Lung (tissue), 11 donors: ENCODE measurements at regions not wholly inside any gene's neighbourhood (a gene's known extent, or its start where the extent isn't known, plus 50 kb on each side); places are given as distances from the start of the nearest gene placed in this dataset.
A peak's percentile ranks its signal among the peaks of the same experiment; 100 is the strongest.

Experiments used
- ATAC-seq: fragments of 200-7000 bp; cut with Tn5 transposase; one replicate; pipeline ENCODE4 v1.9.1; 2020; ENCODE audit warnings: moderate number of reproducible peaks; ENCODE audit not compliant: insufficient read depth, low FRiP score
- DNase-seq, 3 donors: peaks; one replicate each; pipeline ENCODE4 v3.0.0-alpha.2; 2013 to 2017
- H3K27ac ChIP-seq, 2 donors: one replicate each; pipeline ENCODE4 v1.5.1; 2013; ENCODE audit warnings: mild to moderate bottlenecking in 2 of 2, moderate library complexity in 2 of 2, control low read depth in 1 of 2, inconsistent platforms in 1 of 2, low read depth in 1 of 2, low read length in 1 of 2
- H3K27me3 ChIP-seq, 3 donors: one replicate each; pipeline ENCODE4 v1.5.1; 2013; ENCODE audit warnings: low read length in 2 of 3; ENCODE audit not compliant: control insufficient read depth in 3 of 3, insufficient read depth in 3 of 3
- H3K36me3 ChIP-seq, 4 donors: one replicate each; pipeline ENCODE4 v1.5.1; 2013; ENCODE audit warnings: low read length in 4 of 4, mild to moderate bottlenecking in 1 of 4, moderate library complexity in 1 of 4; ENCODE audit not compliant: control insufficient read depth in 4 of 4, insufficient read depth in 4 of 4
- H3K4me1 ChIP-seq, 5 donors: one replicate each; pipeline ENCODE4 v1.5.1; 2013; ENCODE audit warnings: low read length in 5 of 5, mild to moderate bottlenecking in 2 of 5, moderate library complexity in 1 of 5; ENCODE audit not compliant: control insufficient read depth in 5 of 5, insufficient read depth in 5 of 5
- H3K4me3 ChIP-seq: one replicate; pipeline ENCODE4 v1.5.1; 2013; ENCODE audit warnings: mild to moderate bottlenecking, control low read depth, moderate library complexity
- H3K9ac ChIP-seq, 2 donors: one replicate each; pipeline ENCODE4 v1.5.1; 2013; ENCODE audit warnings: low read length in 2 of 2, control low read depth in 1 of 2; ENCODE audit not compliant: insufficient read depth in 1 of 2
- H3K9me3 ChIP-seq, 4 donors: one replicate each; pipeline ENCODE4 v1.5.1; 2013; ENCODE audit warnings: low read length in 3 of 4, mild to moderate bottlenecking in 1 of 4, moderate library complexity in 1 of 4; ENCODE audit not compliant: control insufficient read depth in 4 of 4, insufficient read depth in 3 of 4
- CTCF ChIP-seq: IDR thresholded peaks from 2 replicates; pipeline ENCODE4 v1.5.1; 2012; ENCODE audit warnings: mild to moderate bottlenecking; ENCODE audit errors: control extremely low read depth, extremely low read depth
- WGBS, 2 donors: extraction: QIAGEN DNeasy Blood & Tissue Kit; methylation state at CpG; one replicate each; pipeline ENCODE4 v1.1.7; 2013; 5-methylcytosine and 5-hydroxymethylcytosine counted together
- donor health status: control.
- donor health status: control.
- donor health status: Bipolar disorder and iron deficiency.
- donor health status: healthy.
- donor health status: DM: yes; HTN: yes; CAD: no.

GRCh38 chr6:106886922-106887797 lies 87.4 kb downstream of the CD24 start:
- no peak for TF ChIP-seq CTCF
- H3K36me3 ChIP-seq = no peaks in the 10 kb centered on the region
- H3K4me1 ChIP-seq = peaks cover 0 to 7% (median 3%) of the 10 kb centered on the region in 5 donors
- H3K4me3 ChIP-seq = no peak overlapping the region
- no peaks in the 10 kb centered on the region for H3K9me3 ChIP-seq
- H3K27me3 ChIP-seq = no peaks in the 10 kb centered on the region
- WGBS, 2 donors = 55 to 65% methylated on average over 8 of the region's 8 CpGs
- no peak overlapping the region for H3K27ac ChIP-seq
- no peak for ATAC-seq
- peak in 1 of 3 donors; percentile 30 for DNase-seq
- no peak overlapping the region for H3K9ac ChIP-seq

GRCh38 chr6:106886081-106886843 lies 88.3 kb downstream of the CD24 start:
- no peak overlapping the region for H3K9ac ChIP-seq
- 63 to 79% methylated on average over 9 of the region's 9 CpGs for WGBS, 2 donors
- TF ChIP-seq CTCF = no peak
- H3K4me3 ChIP-seq = no peak overlapping the region
- H3K27me3 ChIP-seq = no peaks in the 10 kb centered on the region
- no peaks in the 10 kb centered on the region for H3K9me3 ChIP-seq
- ATAC-seq (no peak), DNase-seq (no peak)
- peaks cover 0 to 7% (median 3%) of the 10 kb centered on the region in 5 donors for H3K4me1 ChIP-seq
- H3K27ac ChIP-seq = no peak overlapping the region
- H3K36me3 ChIP-seq = no peaks in the 10 kb centered on the region

DNA sequence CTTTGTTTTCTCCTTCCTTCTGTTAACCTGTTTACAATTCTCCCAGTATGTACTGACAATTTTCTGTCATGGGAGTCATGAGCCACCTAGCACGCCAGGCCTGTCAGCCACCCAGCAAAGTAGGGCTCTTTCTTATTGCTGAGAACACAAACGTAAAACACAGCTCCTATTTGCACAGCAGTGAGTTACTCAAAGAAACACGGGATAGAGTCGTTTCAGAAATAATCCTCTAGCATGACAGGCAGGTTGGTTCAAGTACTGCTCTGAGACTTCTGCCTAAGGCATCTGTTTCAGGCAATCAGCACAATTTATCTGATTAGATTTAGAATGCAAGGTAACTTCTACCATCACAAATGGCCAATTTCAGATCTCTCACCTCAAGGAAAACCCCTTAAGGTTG lies 88.8 kb downstream of the CD24 start:
- H3K9me3 ChIP-seq = no peaks in the 10 kb centered on the region
- 57 to 75% methylated on average over 4 of the region's 4 CpGs for WGBS, 2 donors
- no peak overlapping the region for H3K4me3 ChIP-seq
- no peak for DNase-seq
- no peak overlapping the region for H3K27ac ChIP-seq
- H3K4me1 ChIP-seq = peaks cover 0 to 7% (median 3%) of the 10 kb centered on the region in 5 donors
- H3K27me3 ChIP-seq = no peaks in the 10 kb centered on the region
- H3K9ac ChIP-seq = no peak overlapping the region
- TF ChIP-seq CTCF = no peak
- no peaks in the 10 kb centered on the region for H3K36me3 ChIP-seq
- ATAC-seq = no peak
